Keratinocyte (primary cell): ENCODE measurements at regions not wholly inside any gene's neighbourhood (a gene's known extent, or its start where the extent isn't known, plus 50 kb on each side); places are given as distances from the start of the nearest gene placed in this dataset.

Source experiments
- DNase-seq: peaks from one replicate; pipeline ENCODE4 v3.0.0-alpha.2; 2011; ENCODE audit warnings: low read depth, missing footprints, low spot score
- FAIRE-seq: peaks from 2 replicates; lab custom pipeline; 2011; peaks lifted over from hg19 to GRCh38; lab: Jason Lieb, UNC
- H2AFZ ChIP-seq: 2 replicates; pipeline ENCODE4 v1.6.0; 2012; ENCODE audit warnings: low read length, control low read depth, inconsistent platforms; ENCODE audit not compliant: control insufficient read depth
- H3K27ac ChIP-seq: 2 replicates; pipeline ENCODE4 v1.5.1; 2011; ENCODE audit warnings: low read length; ENCODE audit not compliant: control insufficient read depth, insufficient read depth
- H3K27me3 ChIP-seq: 3 replicates; pipeline ENCODE4 v1.6.0; 2011; ENCODE audit warnings: low read length; ENCODE audit not compliant: control insufficient read depth, insufficient read depth; ENCODE audit errors: extremely low read depth
- H3K36me3 ChIP-seq, 2 experiments: 2 replicates in 1 of 2; 3 replicates in 1 of 2; pipeline ENCODE4 v1.5.1; 2011; ENCODE audit warnings: low read length in 2 of 2, mild to moderate bottlenecking in 1 of 2; ENCODE audit not compliant: control insufficient read depth in 2 of 2, insufficient read depth in 2 of 2; ENCODE audit errors: extremely low read depth in 1 of 2
- H3K4me1 ChIP-seq: 3 replicates; pipeline ENCODE4 v1.5.1; 2011; ENCODE audit warnings: low read length; ENCODE audit not compliant: control insufficient read depth, insufficient read depth; ENCODE audit errors: extremely low read depth
- H3K4me2 ChIP-seq: 3 replicates; pipeline ENCODE4 v1.6.0; 2011; ENCODE audit warnings: low read depth, low read length; ENCODE audit not compliant: control insufficient read depth, insufficient read depth; ENCODE audit errors: extremely low read depth
- H3K4me3 ChIP-seq, 3 experiments: fragments of 200-600 bp in 1 of 3; sonication (generic) in 1 of 3; 2 replicates in 2 of 3; 3 replicates in 1 of 3; pipeline ENCODE4 v1.5.1; 2011 to 2016; ENCODE audit warnings: low read length in 3 of 3, mild to moderate bottlenecking in 3 of 3, control low read depth in 2 of 3, inconsistent platforms in 1 of 3, low read depth in 1 of 3, mixed read lengths in 1 of 3, mixed run types in 1 of 3, moderate library complexity in 1 of 3; ENCODE audit not compliant: control insufficient read depth in 2 of 3, insufficient read depth in 2 of 3; ENCODE audit errors: extremely low read depth in 1 of 3
- H3K79me2 ChIP-seq: 2 replicates; pipeline ENCODE4 v1.6.0; 2012; ENCODE audit warnings: low read length; ENCODE audit not compliant: control insufficient read depth, insufficient read depth
- H3K9ac ChIP-seq: 3 replicates; pipeline ENCODE4 v1.6.0; 2011; ENCODE audit warnings: low read length; ENCODE audit not compliant: control insufficient read depth, insufficient read depth; ENCODE audit errors: extremely low read depth
- H3K9me1 ChIP-seq: 3 replicates; pipeline ENCODE4 v1.6.0; 2011; ENCODE audit warnings: low read length; ENCODE audit not compliant: control insufficient read depth, insufficient read depth; ENCODE audit errors: extremely low read depth
- H3K9me3 ChIP-seq: 2 replicates; pipeline ENCODE4 v1.5.1; 2012; ENCODE audit warnings: low read depth, low read length; ENCODE audit not compliant: control insufficient read depth
- H4K20me1 ChIP-seq: 3 replicates; pipeline ENCODE4 v1.6.0; 2011; ENCODE audit warnings: low read length; ENCODE audit not compliant: control insufficient read depth, insufficient read depth; ENCODE audit errors: extremely low read depth
- CTCF ChIP-seq, 3 experiments: IDR thresholded peaks in 1 of 3; conservative IDR thresholded peaks in 1 of 3; optimal IDR thresholded peaks in 1 of 3; 2 replicates in 2 of 3; 3 replicates in 1 of 3; pipeline versions ENCODE3 to v1.5.1; 2011; ENCODE audit warnings: low read length in 3 of 3, mild to moderate bottlenecking in 3 of 3, moderate library complexity in 2 of 3, control low read depth in 1 of 3, inconsistent platforms in 1 of 3; ENCODE audit not compliant: insufficient read depth in 2 of 3; ENCODE audit errors: extremely low read depth in 1 of 3
- EZH2 ChIP-seq: IDR thresholded peaks from one replicate; pipeline ENCODE4 v1.6.1; 2012; ENCODE audit warnings: inconsistent platforms, mild to moderate bottlenecking, low read length, moderate library complexity
- dilution Hi-C: fragments of 300-500 bp; cut with MboI; formaldehyde crosslinking; loops from one replicate; pipeline ENCODE4 v1.7.0; 2020; ENCODE audit warnings: low sequenced_read_pairs; ENCODE audit not compliant: extremely low pct_ligation_motif_present

- Histone ChIP-seq H3K9me3 (no peaks in the 10 kb centered on the region), H3K27ac (peak overlapping the region; percentile 72), H3K4me1 (peaks cover 39% of the 10 kb centered on the region), H3K27me3 (no peaks in the 10 kb centered on the region), H3K79me2 (no peaks in the 10 kb centered on the region), H3K4me2 (peak overlapping the region; percentile 86), H3K9me1 (no peaks in the 10 kb centered on the region), H2AFZ (no peak overlapping the region), H3K36me3 (no peaks in the 10 kb centered on the region), H4K20me1 (no peaks in the 10 kb centered on the region), H3K9ac (no peak overlapping the region), H3K4me3 (no peak overlapping the region)
- TF ChIP-seq EZH2 (no peak), CTCF (optimal IDR thresholded peaks at IDR 0.05 in 1 of 3, IDR thresholded peaks at IDR 0.05 in 1 of 3, conservative IDR thresholded peaks at IDR 0.05 in 1 of 3; ENCODE audit: extremely low read depth in 1 of 3, insufficient read depth in 2 of 3, low read length in 3 of 3) (no peak)
- DNase-seq, result no peak
- FAIRE-seq, result no peak
- dilution Hi-C loops, result no loop called here
Observed at GRCh38 chr10:3473271-3473670, 300.7 kb upstream of the PITRM1 start.

GRCh38 chr10:3472287-3473051 is 299.9 kb upstream of the PITRM1 start:
- peak overlapping the region; percentile 72 for H3K27ac ChIP-seq
- peak overlapping the region in 2 of 3 experiments; percentile 27 to 40 for H3K4me3 ChIP-seq
- H4K20me1 ChIP-seq, result no peaks in the 10 kb centered on the region
- dilution Hi-C loops, result no loop called here
- no peaks in the 10 kb centered on the region for H3K27me3 ChIP-seq
- no peaks in the 10 kb centered on the region for H3K9me1 ChIP-seq
- peak overlapping the region; percentile 86 for H3K4me2 ChIP-seq
- no peaks in the 10 kb centered on the region for H3K36me3 ChIP-seq
- H3K9me3 ChIP-seq, result no peaks in the 10 kb centered on the region
- peak; percentile 51 for FAIRE-seq
- no peak for DNase-seq
- peak overlapping the region; percentile 68 for H3K9ac ChIP-seq
- no peaks in the 10 kb centered on the region for H3K79me2 ChIP-seq
- TF ChIP-seq EZH2, result no peak
- TF ChIP-seq CTCF (optimal IDR thresholded peaks at IDR 0.05 in 1 of 3, IDR thresholded peaks at IDR 0.05 in 1 of 3, conservative IDR thresholded peaks at IDR 0.05 in 1 of 3; ENCODE audit: extremely low read depth in 1 of 3, insufficient read depth in 2 of 3, low read length in 3 of 3), result no peak
- peaks cover 36% of the 10 kb centered on the region for H3K4me1 ChIP-seq
- peak overlapping the region; percentile 88 for H2AFZ ChIP-seq
